Calu3 (cell line): ENCODE measurements at regions not wholly inside any gene's neighbourhood (a gene's known extent, or its start where the extent isn't known, plus 50 kb on each side); places are given as distances from the start of the nearest gene placed in this dataset.

Experiments
- BruUV-seq: library from RNA; stranded (reverse); fragments of 400-500 nt; replicated peaks from 2 replicates; lab custom pipeline; 2021; lab: Mats Ljungman, UMichigan
- CTCF ChIA-PET: fragments of 300-600 bp; sonication (Branson Sonifier 250); formaldehyde crosslinking; loops from one replicate; lab custom pipeline; 2022; ENCODE audit warnings: antibody characterized with exemption; lab: Charles Lee
- DNase-seq: peaks from one replicate; pipeline ENCODE4 v3.0.0; 2022
- H3K27ac Mint-ChIP-seq: one replicate; pipeline ENCODE4 v1.8.0; 2022; ENCODE audit warnings: mixed read lengths; ENCODE audit not compliant: unreplicated experiment
- H3K27me3 Mint-ChIP-seq: one replicate; pipeline ENCODE4 v1.8.0; 2022; ENCODE audit warnings: mixed read lengths; ENCODE audit not compliant: unreplicated experiment
- H3K36me3 Mint-ChIP-seq: one replicate; pipeline ENCODE4 v1.8.0; 2022; ENCODE audit warnings: mild to moderate bottlenecking, moderate library complexity, mixed read lengths; ENCODE audit not compliant: insufficient read depth, unreplicated experiment
- H3K4me1 Mint-ChIP-seq: one replicate; pipeline ENCODE4 v1.8.0; 2022; ENCODE audit warnings: mild to moderate bottlenecking, low read depth, mixed read lengths; ENCODE audit not compliant: unreplicated experiment
- H3K4me3 Mint-ChIP-seq: one replicate; pipeline ENCODE4 v1.8.0; 2022; ENCODE audit warnings: mild to moderate bottlenecking, low read depth, moderate library complexity, mixed read lengths; ENCODE audit not compliant: unreplicated experiment
- H3K9me3 Mint-ChIP-seq: one replicate; pipeline ENCODE4 v1.8.0; 2022; ENCODE audit warnings: low read depth, mixed read lengths; ENCODE audit not compliant: unreplicated experiment
- intact Hi-C: fragments of 100-400 bp; cut with micrococcal nuclease; formaldehyde crosslinking; loops from one replicate; pipeline ENCODE4 v1.10.0; 2022; ENCODE audit not compliant: unreplicated experiment
- TF ChIP-seq, protein P1 (sequence below): fragments of 200-600 bp; IDR thresholded peaks from one replicate; pipeline ENCODE4 v1.8.0; 2022; ENCODE audit warnings: antibody characterized with exemption; ENCODE audit not compliant: unreplicated experiment

DNA sequence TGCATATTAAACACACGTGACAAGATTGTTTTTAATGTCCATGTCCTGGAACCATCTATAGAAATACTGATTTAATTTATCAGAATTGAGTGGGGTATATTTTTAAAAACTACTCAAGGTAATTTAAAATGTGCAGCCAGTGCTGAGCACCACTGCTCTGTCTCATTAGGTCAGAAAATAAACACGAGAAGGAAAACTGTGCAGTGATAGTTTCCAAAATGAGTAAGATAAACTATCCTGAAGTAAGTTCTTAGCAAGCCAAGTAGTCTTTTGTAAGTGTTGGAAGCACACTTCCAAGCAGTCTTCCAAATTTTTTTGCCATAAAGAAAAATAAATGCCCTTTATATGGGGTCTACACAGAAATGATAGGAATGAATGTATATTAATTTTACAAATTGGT is 93.8 kb upstream of the DNAJC10 start:
- Mint-ChIP-seq H3K4me3 (no peak overlapping the region), H3K4me1 (no peaks in the 10 kb centered on the region), H3K27me3 (no peaks in the 10 kb centered on the region), H3K27ac (no peak overlapping the region), H3K9me3 (no peaks in the 10 kb centered on the region), H3K36me3 (no peaks in the 10 kb centered on the region)
- BruUV-seq: no TSS peak
- TF ChIP-seq, protein P1, sequence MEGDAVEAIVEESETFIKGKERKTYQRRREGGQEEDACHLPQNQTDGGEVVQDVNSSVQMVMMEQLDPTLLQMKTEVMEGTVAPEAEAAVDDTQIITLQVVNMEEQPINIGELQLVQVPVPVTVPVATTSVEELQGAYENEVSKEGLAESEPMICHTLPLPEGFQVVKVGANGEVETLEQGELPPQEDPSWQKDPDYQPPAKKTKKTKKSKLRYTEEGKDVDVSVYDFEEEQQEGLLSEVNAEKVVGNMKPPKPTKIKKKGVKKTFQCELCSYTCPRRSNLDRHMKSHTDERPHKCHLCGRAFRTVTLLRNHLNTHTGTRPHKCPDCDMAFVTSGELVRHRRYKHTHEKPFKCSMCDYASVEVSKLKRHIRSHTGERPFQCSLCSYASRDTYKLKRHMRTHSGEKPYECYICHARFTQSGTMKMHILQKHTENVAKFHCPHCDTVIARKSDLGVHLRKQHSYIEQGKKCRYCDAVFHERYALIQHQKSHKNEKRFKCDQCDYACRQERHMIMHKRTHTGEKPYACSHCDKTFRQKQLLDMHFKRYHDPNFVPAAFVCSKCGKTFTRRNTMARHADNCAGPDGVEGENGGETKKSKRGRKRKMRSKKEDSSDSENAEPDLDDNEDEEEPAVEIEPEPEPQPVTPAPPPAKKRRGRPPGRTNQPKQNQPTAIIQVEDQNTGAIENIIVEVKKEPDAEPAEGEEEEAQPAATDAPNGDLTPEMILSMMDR: no peak
- no peak for DNase-seq
- CTCF ChIA-PET: no interaction called here
- intact Hi-C loops: no loop called here

DNA sequence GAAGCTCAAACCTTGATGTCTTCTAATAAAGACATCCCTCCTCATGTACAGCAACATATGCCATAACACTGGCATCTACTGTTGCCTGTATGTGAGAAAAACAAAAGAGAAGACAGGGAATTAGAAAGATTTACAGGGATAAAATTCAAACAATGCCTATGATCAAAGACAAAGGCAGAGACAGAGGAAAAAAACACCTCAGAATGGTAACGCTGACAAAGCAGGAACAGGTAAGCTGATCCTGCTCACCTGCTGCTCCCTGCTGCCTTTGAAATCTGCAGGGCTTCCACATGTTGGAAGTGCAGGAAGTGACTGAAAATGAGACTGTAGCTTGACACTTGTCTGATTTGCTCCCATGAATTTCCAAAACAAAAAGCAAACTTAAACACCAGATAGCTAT is 90.2 kb upstream of the DNAJC10 start:
- H3K4me1 Mint-ChIP-seq: no peaks in the 10 kb centered on the region
- CTCF ChIA-PET: interaction anchor here (0.6 kb wide), 1 partner anchor 202 kb away, joined by 5 read pairs; no protein-coding TSS in a partner anchor
- H3K27ac Mint-ChIP-seq: no peak overlapping the region
- H3K9me3 Mint-ChIP-seq: no peaks in the 10 kb centered on the region
- intact Hi-C loops: no loop called here
- no peak for DNase-seq
- TF ChIP-seq, protein P1: no peak
- no peaks in the 10 kb centered on the region for H3K27me3 Mint-ChIP-seq
- no peak overlapping the region for H3K4me3 Mint-ChIP-seq
- H3K36me3 Mint-ChIP-seq: no peaks in the 10 kb centered on the region
- no TSS peak for BruUV-seq

DNA sequence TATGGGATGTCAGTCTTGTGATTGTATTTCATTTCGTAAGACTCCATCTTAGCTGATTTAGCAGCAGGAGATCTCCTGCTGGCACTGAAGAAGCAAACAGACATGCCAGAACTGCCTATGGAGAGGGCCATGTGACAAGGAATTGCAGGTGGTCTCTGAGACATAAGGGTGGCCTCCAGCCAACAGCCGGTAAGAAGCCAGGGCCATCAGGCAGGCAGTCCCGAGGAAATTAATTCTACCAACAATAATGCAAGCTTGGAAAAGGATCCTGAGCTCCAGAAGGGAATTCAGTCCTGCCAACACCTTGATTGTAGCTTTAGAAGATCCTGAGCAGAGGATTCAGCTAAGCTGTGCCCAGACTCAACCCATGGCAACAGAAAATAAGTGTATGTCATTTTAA is 87.1 kb upstream of the DNAJC10 start:
- intact Hi-C loops: no loop called here
- no peak overlapping the region for H3K27ac Mint-ChIP-seq
- H3K27me3 Mint-ChIP-seq: no peaks in the 10 kb centered on the region
- H3K4me3 Mint-ChIP-seq: no peak overlapping the region
- no TSS peak for BruUV-seq
- CTCF ChIA-PET: no interaction called here
- no peaks in the 10 kb centered on the region for H3K36me3 Mint-ChIP-seq
- DNase-seq: no peak
- no peaks in the 10 kb centered on the region for H3K9me3 Mint-ChIP-seq
- TF ChIP-seq, protein P1: no peak
- no peaks in the 10 kb centered on the region for H3K4me1 Mint-ChIP-seq

DNA sequence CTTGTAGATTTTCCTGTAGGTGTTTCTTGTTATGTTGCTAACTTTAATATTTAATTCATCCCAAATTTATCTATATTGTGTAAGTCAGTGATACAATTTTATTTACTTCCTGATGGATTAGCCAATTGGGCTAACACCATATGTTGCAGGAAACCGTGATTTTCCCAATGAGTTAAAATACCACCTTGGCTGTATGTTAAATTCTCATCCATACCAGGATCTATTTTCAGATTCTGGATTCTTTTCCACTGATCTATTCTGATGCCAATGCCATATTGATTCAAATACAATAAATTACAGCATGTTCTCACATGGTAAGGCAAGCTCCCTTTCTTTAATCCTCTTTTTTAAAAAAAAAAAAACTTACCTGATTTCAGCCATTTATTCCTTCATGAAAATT is 85.8 kb upstream of the DNAJC10 start:
- no TSS peak for BruUV-seq
- no peaks in the 10 kb centered on the region for H3K9me3 Mint-ChIP-seq
- H3K36me3 Mint-ChIP-seq: no peaks in the 10 kb centered on the region
- no peak for DNase-seq
- H3K4me1 Mint-ChIP-seq: no peaks in the 10 kb centered on the region
- H3K27ac Mint-ChIP-seq: no peak overlapping the region
- intact Hi-C loops: no loop called here
- TF ChIP-seq, protein P1: no peak
- CTCF ChIA-PET: no interaction called here
- H3K27me3 Mint-ChIP-seq: no peaks in the 10 kb centered on the region
- no peak overlapping the region for H3K4me3 Mint-ChIP-seq
